CD14-positive monocyte (primary cell): ENCODE measurements at regions not wholly inside any gene's neighbourhood (a gene's known extent, or its start where the extent isn't known, plus 50 kb on each side); places are given as distances from the start of the nearest gene placed in this dataset.

Experiments
- DNase-seq, 3 donors: peaks; one replicate each; pipeline ENCODE4 v3.0.0-alpha.2; 2011 to 2022
- H2AFZ ChIP-seq: 2 replicates; pipeline ENCODE4 v1.6.0; 2012; ENCODE audit warnings: mild to moderate bottlenecking, low read depth, low read length, inconsistent platforms; ENCODE audit not compliant: insufficient read depth, poor library complexity, severe bottlenecking
- H3K27ac ChIP-seq, 2 donors: 1 replicate in 1 of 2; 2 replicates in 1 of 2; pipeline ENCODE4 v1.5.1; 2012 to 2013; ENCODE audit warnings: low read length in 2 of 2, control low read depth in 1 of 2, inconsistent platforms in 1 of 2, low read depth in 1 of 2, mild to moderate bottlenecking in 1 of 2
- H3K27me3 ChIP-seq, 2 donors: one replicate each; pipeline versions ENCODE4 v1.6.0 to v1.6.1; 2011 to 2013; ENCODE audit warnings: low read length in 2 of 2; ENCODE audit not compliant: control insufficient read depth in 2 of 2, insufficient read depth in 2 of 2
- H3K36me3 ChIP-seq, 2 donors: replicated peaks in 1 of 2; 1 replicate in 1 of 2; 2 replicates in 1 of 2; pipeline versions ENCODE4 v1.5.1 to v1.6.1; 2012 to 2013; ENCODE audit warnings: low read length in 2 of 2, control low read depth in 1 of 2, inconsistent platforms in 1 of 2, mild to moderate bottlenecking in 1 of 2; ENCODE audit not compliant: insufficient read depth in 2 of 2, control insufficient read depth in 1 of 2
- H3K4me1 ChIP-seq, 2 donors: 1 replicate in 1 of 2; 2 replicates in 1 of 2; pipeline versions ENCODE4 v1.5.1 to v1.6.1; 2012 to 2013; ENCODE audit warnings: low read length in 2 of 2, control low read depth in 1 of 2, inconsistent platforms in 1 of 2, mild to moderate bottlenecking in 1 of 2, moderate library complexity in 1 of 2; ENCODE audit not compliant: insufficient read depth in 2 of 2, control insufficient read depth in 1 of 2
- H3K4me2 ChIP-seq: replicated peaks from 2 replicates; pipeline ENCODE3; 2012; ENCODE audit warnings: low read length, moderate library complexity, mild to moderate bottlenecking; ENCODE audit not compliant: poor library complexity, severe bottlenecking; ENCODE audit errors: extremely low read depth
- H3K4me3 ChIP-seq, 3 experiments: fragments of 200-600 bp in 1 of 3; sonication (generic) in 1 of 3; replicated peaks in 1 of 3; 1 replicate in 2 of 3; 2 replicates in 1 of 3; pipeline ENCODE4 v1.5.1; 2011 to 2013; ENCODE audit warnings: low read length in 3 of 3, mild to moderate bottlenecking in 3 of 3, control low read depth in 2 of 3, low read depth in 2 of 3, inconsistent platforms in 1 of 3, moderate library complexity in 1 of 3
- H3K79me2 ChIP-seq: 2 replicates; pipeline ENCODE4 v1.6.0; 2012; ENCODE audit warnings: mild to moderate bottlenecking, control low read depth, inconsistent platforms, low read length, moderate library complexity; ENCODE audit not compliant: insufficient read depth
- H3K9ac ChIP-seq: 2 replicates; pipeline ENCODE4 v1.6.0; 2017; ENCODE audit warnings: low read length, mild to moderate bottlenecking; ENCODE audit not compliant: insufficient read depth, poor library complexity, severe bottlenecking
- H3K9me3 ChIP-seq, 2 donors: replicated peaks in 1 of 2; 1 replicate in 1 of 2; 2 replicates in 1 of 2; pipeline versions ENCODE4 v1.5.1 to v1.6.1; 2012 to 2013; ENCODE audit warnings: low read length in 2 of 2, control low read depth in 1 of 2; ENCODE audit not compliant: control insufficient read depth in 1 of 2, insufficient read depth in 1 of 2
- H4K20me1 ChIP-seq: 2 replicates; pipeline ENCODE4 v1.6.0; 2012; ENCODE audit warnings: mild to moderate bottlenecking, low read length, control low read depth, moderate library complexity; ENCODE audit not compliant: insufficient read depth
- H3K27ac Mint-ChIP-seq, 7 donors: one replicate each; pipeline ENCODE4 v1.8.0; 2020; ENCODE audit warnings: mild to moderate bottlenecking in 7 of 7, mixed read lengths in 7 of 7, moderate library complexity in 6 of 7, inconsistent platforms in 2 of 7
- H3K27me3 Mint-ChIP-seq, 3 donors: one replicate each; pipeline ENCODE4 v1.8.0; 2021 to 2022; ENCODE audit warnings: low read depth in 3 of 3, mild to moderate bottlenecking in 3 of 3, mixed read lengths in 3 of 3, moderate library complexity in 3 of 3, inconsistent platforms in 1 of 3
- H3K36me3 Mint-ChIP-seq, 2 donors: one replicate each; pipeline ENCODE4 v1.8.0; 2020; ENCODE audit warnings: mixed read lengths in 2 of 2, inconsistent platforms in 1 of 2, mild to moderate bottlenecking in 1 of 2
- H3K4me1 Mint-ChIP-seq: one replicate; pipeline ENCODE4 v1.8.0; 2020; ENCODE audit warnings: mild to moderate bottlenecking, mixed read lengths
- H3K4me3 Mint-ChIP-seq, 2 donors: one replicate each; pipeline ENCODE4 v1.8.0; 2020; ENCODE audit warnings: mild to moderate bottlenecking in 2 of 2, mixed read lengths in 2 of 2, moderate library complexity in 1 of 2
- H3K9me3 Mint-ChIP-seq, 7 donors: one replicate each; pipeline ENCODE4 v1.8.0; 2020 to 2022; ENCODE audit warnings: mixed read lengths in 7 of 7, mild to moderate bottlenecking in 6 of 7, moderate library complexity in 6 of 7, inconsistent platforms in 2 of 7
- WGBS: methylation state at CpG from one replicate; pipeline ENCODE4 v1.1.5; 2013; ENCODE audit warnings: missing lambda C conversion rate; ENCODE audit not compliant: insufficient coverage; 5-methylcytosine and 5-hydroxymethylcytosine counted together
- intact Hi-C, 2 donors: fragments of 100-400 bp; cut with micrococcal nuclease; formaldehyde crosslinking; loops; one replicate each; pipeline versions ENCODE4 v1.15.0 to v1.15.1; 2023
- TF ChIP-seq, protein P1 (sequence below): fragments of 200-600 bp; IDR thresholded peaks from one replicate; pipeline ENCODE4 v1.8.0; 2022; ENCODE audit warnings: antibody characterized with exemption, mild to moderate bottlenecking

DNA sequence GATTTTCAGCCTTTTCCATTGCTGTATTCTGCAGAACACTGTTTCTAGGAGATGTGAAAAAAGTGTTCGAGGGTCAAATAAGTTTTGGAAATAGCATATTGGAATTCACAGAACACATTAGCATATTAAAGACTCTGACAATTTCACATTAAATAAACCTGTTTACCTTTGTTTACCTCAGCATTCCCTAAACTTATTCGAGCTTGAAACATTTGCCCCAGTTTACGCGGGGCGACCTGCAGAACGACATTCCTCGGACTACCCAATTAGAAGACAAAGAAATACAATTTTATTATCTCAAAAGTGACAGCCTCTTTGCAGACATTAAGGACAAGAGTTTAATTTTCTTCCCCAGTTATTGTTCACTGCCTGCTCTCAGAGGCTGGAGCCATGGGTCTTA is 110.3 kb upstream of the NFIB start:
- H3K27ac Mint-ChIP-seq: no peak overlapping the region
- H3K4me3 Mint-ChIP-seq: no peak overlapping the region
- WGBS: 88% methylated on average over 6 of the region's 7 CpGs
- no peaks in the 10 kb centered on the region for H3K27me3 ChIP-seq
- no peaks in the 10 kb centered on the region for H3K36me3 ChIP-seq
- no peaks in the 10 kb centered on the region for H4K20me1 ChIP-seq
- TF ChIP-seq, protein P1, sequence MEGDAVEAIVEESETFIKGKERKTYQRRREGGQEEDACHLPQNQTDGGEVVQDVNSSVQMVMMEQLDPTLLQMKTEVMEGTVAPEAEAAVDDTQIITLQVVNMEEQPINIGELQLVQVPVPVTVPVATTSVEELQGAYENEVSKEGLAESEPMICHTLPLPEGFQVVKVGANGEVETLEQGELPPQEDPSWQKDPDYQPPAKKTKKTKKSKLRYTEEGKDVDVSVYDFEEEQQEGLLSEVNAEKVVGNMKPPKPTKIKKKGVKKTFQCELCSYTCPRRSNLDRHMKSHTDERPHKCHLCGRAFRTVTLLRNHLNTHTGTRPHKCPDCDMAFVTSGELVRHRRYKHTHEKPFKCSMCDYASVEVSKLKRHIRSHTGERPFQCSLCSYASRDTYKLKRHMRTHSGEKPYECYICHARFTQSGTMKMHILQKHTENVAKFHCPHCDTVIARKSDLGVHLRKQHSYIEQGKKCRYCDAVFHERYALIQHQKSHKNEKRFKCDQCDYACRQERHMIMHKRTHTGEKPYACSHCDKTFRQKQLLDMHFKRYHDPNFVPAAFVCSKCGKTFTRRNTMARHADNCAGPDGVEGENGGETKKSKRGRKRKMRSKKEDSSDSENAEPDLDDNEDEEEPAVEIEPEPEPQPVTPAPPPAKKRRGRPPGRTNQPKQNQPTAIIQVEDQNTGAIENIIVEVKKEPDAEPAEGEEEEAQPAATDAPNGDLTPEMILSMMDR: no peak
- H3K4me2 ChIP-seq: no peak overlapping the region
- H3K9me3 Mint-ChIP-seq: peaks cover 0 to 3% (median 0%) of the 10 kb centered on the region in 7 donors
- H3K9ac ChIP-seq: no peak overlapping the region
- no peak for DNase-seq
- H3K36me3 Mint-ChIP-seq: no peaks in the 10 kb centered on the region
- no peaks in the 10 kb centered on the region for H3K79me2 ChIP-seq
- H3K4me3 ChIP-seq: no peak overlapping the region
- H3K9me3 ChIP-seq: no peaks in the 10 kb centered on the region
- intact Hi-C loops: no loop called here
- no peaks in the 10 kb centered on the region for H3K4me1 Mint-ChIP-seq
- no peaks in the 10 kb centered on the region for H3K4me1 ChIP-seq
- H2AFZ ChIP-seq: no peak overlapping the region
- H3K27ac ChIP-seq: no peak overlapping the region
- peaks cover 0 to 2% (median 0%) of the 10 kb centered on the region in 3 donors for H3K27me3 Mint-ChIP-seq

DNA sequence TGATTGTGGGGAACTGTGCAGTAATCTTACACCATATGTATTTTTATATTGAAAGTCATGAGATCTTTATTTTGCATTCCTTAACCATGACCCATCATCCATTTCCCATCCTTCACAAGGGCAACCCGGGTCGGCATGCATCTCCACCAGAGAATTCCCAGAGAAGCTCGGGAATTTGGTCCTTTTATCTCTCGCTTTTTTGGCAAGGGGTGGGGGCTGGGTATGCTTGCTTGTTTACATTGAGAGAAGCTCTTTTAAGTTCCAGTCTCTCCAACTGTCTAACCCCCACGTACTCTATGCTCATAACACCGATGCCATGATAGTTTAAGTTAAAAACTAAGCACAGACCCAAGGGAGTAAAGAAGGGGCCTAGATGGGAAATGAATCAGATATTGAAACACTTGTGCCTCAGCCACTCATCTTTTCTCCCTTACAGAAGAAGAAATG is 109.9 kb upstream of the NFIB start:
- H3K27ac Mint-ChIP-seq: no peak overlapping the region
- peaks cover 0 to 2% (median 0%) of the 10 kb centered on the region in 3 donors for H3K27me3 Mint-ChIP-seq
- Histone ChIP-seq H3K4me1 (no peaks in the 10 kb centered on the region), H3K27me3 (no peaks in the 10 kb centered on the region), H3K4me3 (no peak overlapping the region), H4K20me1 (no peaks in the 10 kb centered on the region), H3K36me3 (no peaks in the 10 kb centered on the region), H2AFZ (no peak overlapping the region), H3K79me2 (no peaks in the 10 kb centered on the region), H3K9me3 (no peaks in the 10 kb centered on the region), H3K9ac (no peak overlapping the region), H3K4me2 (no peak overlapping the region), H3K27ac (no peak overlapping the region)
- no peaks in the 10 kb centered on the region for H3K36me3 Mint-ChIP-seq
- TF ChIP-seq, protein P1: no peak
- intact Hi-C loops: no loop called here
- WGBS: no CpG with 5 or more reads among the region's 6 CpGs
- peaks cover 0 to 2% (median 0%) of the 10 kb centered on the region in 7 donors for H3K9me3 Mint-ChIP-seq
- no peak overlapping the region for H3K4me3 Mint-ChIP-seq
- DNase-seq: no peak
- H3K4me1 Mint-ChIP-seq: no peaks in the 10 kb centered on the region
